ENCODE measurements at regions not wholly inside any gene's neighbourhood (a gene's known extent, or its start where the extent isn't known, plus 50 kb on each side); places are given as distances from the start of the nearest gene placed in this dataset.

DNA sequence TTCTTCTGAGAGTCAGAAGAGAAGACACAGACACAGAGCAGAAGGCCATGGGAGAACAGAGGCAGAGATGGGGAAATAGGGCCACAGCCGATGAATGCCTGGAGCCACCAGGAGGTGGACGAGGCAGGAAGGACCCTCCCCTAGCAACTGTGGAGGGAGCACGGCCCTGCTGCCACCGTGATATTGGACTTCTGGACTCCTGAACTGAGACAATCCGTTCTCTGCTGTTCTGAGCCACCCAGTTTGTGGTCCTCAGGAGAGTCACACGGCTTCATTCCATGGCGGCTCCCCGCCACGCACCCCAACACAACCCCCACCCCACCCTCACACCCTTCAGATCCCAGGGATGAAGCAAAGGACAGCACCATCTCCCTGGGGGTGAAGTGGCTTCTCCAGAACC is 338.1 kb downstream of the CTTN start:
- 88% methylated on average over 8 of the region's 9 CpGs for WGBS (ENCODE audit: insufficient coverage)
- Histone ChIP-seq H3K4me1 (ENCODE audit: control insufficient read depth, insufficient read depth, low read length) (peaks cover 17% of the 10 kb centered on the region), H3K27me3 (ENCODE audit: control insufficient read depth, insufficient read depth, low read length) (no peaks in the 10 kb centered on the region), H3K4me3 (ENCODE audit: low read depth, low read length) (no peak overlapping the region), H3K9me3 (ENCODE audit: control insufficient read depth, insufficient read depth, low read length) (no peaks in the 10 kb centered on the region), H3K27ac (ENCODE audit: low read depth, low read length) (no peak overlapping the region), H3K36me3 (ENCODE audit: control insufficient read depth, insufficient read depth, low read length) (peaks cover 12% of the 10 kb centered on the region)
- DNase-seq (ENCODE audit: low read depth in 4 of 6, low spot score in 6 of 6) = no peak

DNA sequence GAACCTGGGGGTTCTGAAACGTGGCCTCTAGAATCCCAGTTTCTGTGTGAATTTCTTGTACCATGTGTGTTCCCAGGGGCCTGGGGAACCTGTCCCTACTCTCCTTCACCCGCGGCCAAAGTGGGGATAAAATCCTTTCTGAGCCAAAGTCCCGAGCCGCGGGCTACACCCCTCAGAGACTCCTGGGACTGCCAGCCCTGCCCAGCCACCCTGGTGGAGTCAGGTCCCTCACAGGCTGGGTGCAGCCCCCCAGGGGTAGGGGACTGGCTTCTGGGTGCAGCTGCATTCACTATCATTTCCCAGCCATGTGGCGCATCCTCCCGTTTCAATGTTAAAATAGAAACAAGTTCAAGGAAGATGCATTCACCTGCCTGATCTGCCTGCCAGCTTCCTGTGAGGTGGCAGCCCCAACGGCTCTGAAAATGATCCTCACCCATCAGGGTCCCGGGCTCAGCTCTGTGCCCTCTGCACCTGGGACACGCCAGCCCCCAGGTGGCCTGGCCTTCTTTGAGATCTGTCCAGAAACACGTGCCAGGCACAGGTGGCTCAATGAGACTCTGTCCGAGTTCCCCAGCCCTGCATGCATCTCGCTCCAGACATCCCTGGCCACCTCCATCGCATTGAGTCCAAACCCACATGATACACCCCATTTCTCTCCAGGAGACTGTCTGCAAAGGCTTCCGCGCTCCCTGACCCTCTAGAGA is 338.8 kb downstream of the CTTN start:
- Histone ChIP-seq H3K4me3 (ENCODE audit: low read depth, low read length) (no peak overlapping the region), H3K36me3 (ENCODE audit: control insufficient read depth, insufficient read depth, low read length) (peaks cover 9% of the 10 kb centered on the region), H3K27me3 (ENCODE audit: control insufficient read depth, insufficient read depth, low read length) (no peaks in the 10 kb centered on the region), H3K4me1 (ENCODE audit: control insufficient read depth, insufficient read depth, low read length) (peaks cover 17% of the 10 kb centered on the region), H3K9me3 (ENCODE audit: control insufficient read depth, insufficient read depth, low read length) (no peaks in the 10 kb centered on the region), H3K27ac (ENCODE audit: low read depth, low read length) (no peak overlapping the region)
- DNase-seq (ENCODE audit: low read depth in 4 of 6, low spot score in 6 of 6) = no peak
- WGBS (ENCODE audit: insufficient coverage) = 87% methylated on average over 16 of the region's 17 CpGs

GRCh38 chr11:70737816-70738630 is 339.7 kb downstream of the CTTN start:
- 89% methylated on average over 31 of the region's 31 CpGs for WGBS (ENCODE audit: insufficient coverage)
- Histone ChIP-seq H3K27ac (ENCODE audit: low read depth, low read length) (no peak overlapping the region), H3K4me1 (ENCODE audit: control insufficient read depth, insufficient read depth, low read length) (peaks cover 21% of the 10 kb centered on the region), H3K36me3 (ENCODE audit: control insufficient read depth, insufficient read depth, low read length) (peaks cover 9% of the 10 kb centered on the region), H3K4me3 (ENCODE audit: low read depth, low read length) (no peak overlapping the region), H3K9me3 (ENCODE audit: control insufficient read depth, insufficient read depth, low read length) (no peaks in the 10 kb centered on the region), H3K27me3 (ENCODE audit: control insufficient read depth, insufficient read depth, low read length) (no peaks in the 10 kb centered on the region)
- peak in 1 of 6 donors; percentile 77 for DNase-seq (ENCODE audit: low read depth in 4 of 6, low spot score in 6 of 6)

DNA sequence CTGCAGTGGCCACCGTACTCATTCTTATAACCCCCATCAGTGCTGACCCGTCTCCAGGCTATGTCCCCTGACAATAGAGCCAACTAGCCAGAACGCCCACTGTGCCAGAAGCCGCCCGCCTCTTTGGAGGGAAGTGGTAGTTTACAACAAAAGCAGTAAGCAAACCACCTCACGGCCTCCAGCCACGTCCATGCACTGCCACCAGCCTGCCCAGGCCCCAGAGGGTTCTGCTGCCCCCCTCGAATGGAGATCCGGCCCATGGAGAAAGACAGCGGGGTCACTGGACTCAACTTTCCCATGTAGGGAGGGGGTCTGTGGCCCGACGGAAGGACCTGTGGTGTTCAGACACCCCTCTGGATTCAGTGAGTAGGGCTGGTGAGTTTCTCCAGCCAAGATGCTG is 340.3 kb downstream of the CTTN start:
- Histone ChIP-seq H3K4me3 (ENCODE audit: low read depth, low read length) (no peak overlapping the region), H3K36me3 (ENCODE audit: control insufficient read depth, insufficient read depth, low read length) (peaks cover 9% of the 10 kb centered on the region), H3K27me3 (ENCODE audit: control insufficient read depth, insufficient read depth, low read length) (no peaks in the 10 kb centered on the region), H3K27ac (ENCODE audit: low read depth, low read length) (no peak overlapping the region), H3K4me1 (ENCODE audit: control insufficient read depth, insufficient read depth, low read length) (peaks cover 28% of the 10 kb centered on the region), H3K9me3 (ENCODE audit: control insufficient read depth, insufficient read depth, low read length) (no peaks in the 10 kb centered on the region)
- DNase-seq (ENCODE audit: low read depth in 4 of 6, low spot score in 6 of 6) = no peak
- WGBS (ENCODE audit: insufficient coverage) = 98% methylated on average over 7 of the region's 12 CpGs

- Histone ChIP-seq H3K27me3 (ENCODE audit: control insufficient read depth, insufficient read depth, low read length) (no peaks in the 10 kb centered on the region), H3K4me1 (ENCODE audit: control insufficient read depth, insufficient read depth, low read length) (peaks cover 32% of the 10 kb centered on the region), H3K27ac (ENCODE audit: low read depth, low read length) (no peak overlapping the region), H3K36me3 (ENCODE audit: control insufficient read depth, insufficient read depth, low read length) (peaks cover 9% of the 10 kb centered on the region), H3K9me3 (ENCODE audit: control insufficient read depth, insufficient read depth, low read length) (no peaks in the 10 kb centered on the region), H3K4me3 (ENCODE audit: low read depth, low read length) (no peak overlapping the region)
- DNase-seq (ENCODE audit: low read depth in 4 of 6, low spot score in 6 of 6) = no peak
- 97% methylated on average over 7 of the region's 8 CpGs for WGBS (ENCODE audit: insufficient coverage)
Observed at GRCh38 chr11:70739091-70739490, 340.8 kb downstream of the CTTN start.

DNA sequence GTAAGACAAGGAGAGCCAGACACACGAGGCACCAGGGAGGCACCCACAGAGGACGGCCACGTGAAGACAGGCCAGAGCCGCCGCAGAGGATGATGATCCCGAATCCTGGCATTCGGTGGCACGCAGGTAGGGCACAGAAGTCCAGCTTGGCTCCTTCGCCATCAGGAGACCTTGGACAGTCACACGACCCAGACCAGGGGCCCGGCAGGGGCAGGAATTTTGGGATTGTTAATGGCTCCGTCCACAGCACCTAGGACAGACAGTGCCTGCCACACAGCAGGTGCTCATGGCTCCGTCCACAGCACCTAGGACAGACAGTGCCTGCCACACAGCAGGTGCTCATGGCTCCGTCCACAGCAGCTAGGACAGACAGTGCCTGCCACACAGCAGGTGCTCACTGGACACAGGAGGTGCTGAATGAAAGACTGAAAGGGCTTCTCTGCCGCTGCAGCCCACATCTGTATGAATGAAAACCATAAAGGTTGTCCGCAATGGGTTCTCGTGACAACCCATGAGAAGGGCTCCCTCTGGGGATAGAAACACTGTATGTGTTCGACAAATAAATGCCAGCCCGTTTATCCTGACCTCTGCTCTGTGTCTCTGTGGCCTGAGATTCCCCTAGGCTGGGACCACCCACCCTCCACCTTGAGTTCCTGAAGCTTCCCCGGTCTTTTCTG is 341.6 kb downstream of the CTTN start:
- 70% methylated on average over 20 of the region's 20 CpGs for WGBS (ENCODE audit: insufficient coverage)
- Histone ChIP-seq H3K4me1 (ENCODE audit: control insufficient read depth, insufficient read depth, low read length) (peaks cover 26% of the 10 kb centered on the region), H3K4me3 (ENCODE audit: low read depth, low read length) (no peak overlapping the region), H3K27ac (ENCODE audit: low read depth, low read length) (no peak overlapping the region), H3K36me3 (ENCODE audit: control insufficient read depth, insufficient read depth, low read length) (peaks cover 9% of the 10 kb centered on the region), H3K27me3 (ENCODE audit: control insufficient read depth, insufficient read depth, low read length) (no peaks in the 10 kb centered on the region), H3K9me3 (ENCODE audit: control insufficient read depth, insufficient read depth, low read length) (no peaks in the 10 kb centered on the region)
- DNase-seq (ENCODE audit: low read depth in 4 of 6, low spot score in 6 of 6) = peak in 1 of 6 donors; percentile 38

GRCh38 chr11:70740488-70740851 is 342.1 kb downstream of the CTTN start:
- DNase-seq (ENCODE audit: low read depth in 4 of 6, low spot score in 6 of 6) = no peak
- no peaks in the 10 kb centered on the region for H3K27me3 ChIP-seq (ENCODE audit: control insufficient read depth, insufficient read depth, low read length)
- WGBS (ENCODE audit: insufficient coverage) = 48% methylated on average over 6 of the region's 6 CpGs

GRCh38 chr11:70741085-70741484 is 342.8 kb downstream of the CTTN start:
- no peaks in the 10 kb centered on the region for H3K27me3 ChIP-seq (ENCODE audit: control insufficient read depth, insufficient read depth, low read length)
- 98% methylated on average over 3 of the region's 3 CpGs for WGBS (ENCODE audit: insufficient coverage)

More at GRCh38 chr11:70740488-70740851, 342.1 kb downstream of the CTTN start:
- no peaks in the 10 kb centered on the region for H3K9me3 ChIP-seq (ENCODE audit: control insufficient read depth, insufficient read depth, low read length)
- H3K36me3 ChIP-seq (ENCODE audit: control insufficient read depth, insufficient read depth, low read length) = peaks cover 9% of the 10 kb centered on the region
- H3K4me1 ChIP-seq (ENCODE audit: control insufficient read depth, insufficient read depth, low read length) = peaks cover 25% of the 10 kb centered on the region
- no peak overlapping the region for H3K4me3 ChIP-seq (ENCODE audit: low read depth, low read length)
- no peak overlapping the region for H3K27ac ChIP-seq (ENCODE audit: low read depth, low read length)

GRCh38 chr11:70742553-70743291 is 344.4 kb downstream of the CTTN start:
- Histone ChIP-seq H3K4me3 (ENCODE audit: low read depth, low read length) (no peak overlapping the region), H3K27ac (ENCODE audit: low read depth, low read length) (no peak overlapping the region), H3K27me3 (ENCODE audit: control insufficient read depth, insufficient read depth, low read length) (no peaks in the 10 kb centered on the region), H3K4me1 (ENCODE audit: control insufficient read depth, insufficient read depth, low read length) (peaks cover 25% of the 10 kb centered on the region), H3K9me3 (ENCODE audit: control insufficient read depth, insufficient read depth, low read length) (no peaks in the 10 kb centered on the region), H3K36me3 (ENCODE audit: control insufficient read depth, insufficient read depth, low read length) (peaks cover 15% of the 10 kb centered on the region)
- 46% methylated on average over 22 of the region's 27 CpGs for WGBS (ENCODE audit: insufficient coverage)
- DNase-seq (ENCODE audit: low read depth in 4 of 6, low spot score in 6 of 6) = peak in 2 of 6 donors; percentile 30 to 32

More at GRCh38 chr11:70741085-70741484, 342.8 kb downstream of the CTTN start:
- Histone ChIP-seq H3K36me3 (ENCODE audit: control insufficient read depth, insufficient read depth, low read length) (peaks cover 12% of the 10 kb centered on the region), H3K27ac (ENCODE audit: low read depth, low read length) (no peak overlapping the region), H3K4me3 (ENCODE audit: low read depth, low read length) (no peak overlapping the region), H3K4me1 (ENCODE audit: control insufficient read depth, insufficient read depth, low read length) (peaks cover 25% of the 10 kb centered on the region), H3K9me3 (ENCODE audit: control insufficient read depth, insufficient read depth, low read length) (no peaks in the 10 kb centered on the region)
- no peak for DNase-seq (ENCODE audit: low read depth in 4 of 6, low spot score in 6 of 6)
